ENCODE measurements at regions not wholly inside any gene's neighbourhood (a gene's known extent, or its start where the extent isn't known, plus 50 kb on each side); places are given as distances from the start of the nearest gene placed in this dataset.
"Not testable (repeated sequence)": the region's sequence is repeated elsewhere in the genome, so short reads cannot be mapped to it uniquely, and the experiment has no call there.

GRCh38 chr12:73599268-73599667 lies 938.4 kb upstream of the ATXN7L3B start:
- no peak overlapping the region for H3K27ac ChIP-seq (ENCODE audit: low read depth, low read length)
- no peak overlapping the region for H3K4me3 ChIP-seq (ENCODE audit: low read depth, low read length)
- TF ChIP-seq, protein P1, sequence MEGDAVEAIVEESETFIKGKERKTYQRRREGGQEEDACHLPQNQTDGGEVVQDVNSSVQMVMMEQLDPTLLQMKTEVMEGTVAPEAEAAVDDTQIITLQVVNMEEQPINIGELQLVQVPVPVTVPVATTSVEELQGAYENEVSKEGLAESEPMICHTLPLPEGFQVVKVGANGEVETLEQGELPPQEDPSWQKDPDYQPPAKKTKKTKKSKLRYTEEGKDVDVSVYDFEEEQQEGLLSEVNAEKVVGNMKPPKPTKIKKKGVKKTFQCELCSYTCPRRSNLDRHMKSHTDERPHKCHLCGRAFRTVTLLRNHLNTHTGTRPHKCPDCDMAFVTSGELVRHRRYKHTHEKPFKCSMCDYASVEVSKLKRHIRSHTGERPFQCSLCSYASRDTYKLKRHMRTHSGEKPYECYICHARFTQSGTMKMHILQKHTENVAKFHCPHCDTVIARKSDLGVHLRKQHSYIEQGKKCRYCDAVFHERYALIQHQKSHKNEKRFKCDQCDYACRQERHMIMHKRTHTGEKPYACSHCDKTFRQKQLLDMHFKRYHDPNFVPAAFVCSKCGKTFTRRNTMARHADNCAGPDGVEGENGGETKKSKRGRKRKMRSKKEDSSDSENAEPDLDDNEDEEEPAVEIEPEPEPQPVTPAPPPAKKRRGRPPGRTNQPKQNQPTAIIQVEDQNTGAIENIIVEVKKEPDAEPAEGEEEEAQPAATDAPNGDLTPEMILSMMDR (IDR thresholded peaks at IDR 0.05; ENCODE audit: low read depth, low read length) = no peak
- ChIA-PET CTCF (no interaction called here), POLR2A (no interaction called here)
- H3K27me3 ChIP-seq (ENCODE audit: control insufficient read depth, insufficient read depth, low read length) = no peaks in the 10 kb centered on the region
- DNase-seq (ENCODE audit: low read depth, low spot score) = no peak
- H3K9me3 ChIP-seq (ENCODE audit: control insufficient read depth, insufficient read depth, low read length) = no peaks in the 10 kb centered on the region

- H3K27ac ChIP-seq (ENCODE audit: low read depth, low read length); H3K4me3 ChIP-seq (ENCODE audit: low read depth, low read length); DNase-seq (ENCODE audit: low read depth, low spot score); POLR2A ChIA-PET; H3K9me3 ChIP-seq (ENCODE audit: control insufficient read depth, insufficient read depth, low read length); CTCF ChIA-PET; H3K27me3 ChIP-seq (ENCODE audit: control insufficient read depth, insufficient read depth, low read length): not testable (repeated sequence)
Measured at GRCh38 chr12:73605925-73606324, 931.7 kb upstream of the ATXN7L3B start.

DNA sequence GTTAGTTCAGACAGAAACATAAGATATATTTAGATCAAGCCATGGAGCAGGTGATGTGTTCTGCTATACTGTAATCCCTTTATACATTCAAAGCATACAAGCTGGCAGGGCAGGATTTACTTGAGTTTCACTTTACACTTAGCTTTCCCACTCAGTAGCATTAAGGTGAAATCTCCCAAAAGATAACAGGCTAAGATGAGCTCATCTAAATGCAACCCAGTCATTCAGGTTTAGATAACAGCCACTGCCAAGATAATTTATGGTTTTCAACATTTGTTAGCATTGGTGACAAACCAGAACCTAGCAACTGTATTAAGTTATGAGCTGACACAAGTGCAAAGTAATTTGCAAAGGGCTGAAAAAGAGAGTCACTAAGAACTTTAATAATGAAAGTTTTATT lies 925.1 kb upstream of the ATXN7L3B start:
- Histone ChIP-seq H3K27ac (ENCODE audit: low read depth, low read length) (no peak overlapping the region), H3K27me3 (ENCODE audit: control insufficient read depth, insufficient read depth, low read length) (no peaks in the 10 kb centered on the region), H3K9me3 (ENCODE audit: control insufficient read depth, insufficient read depth, low read length) (no peaks in the 10 kb centered on the region), H3K4me3 (ENCODE audit: low read depth, low read length) (no peak overlapping the region)
- ChIA-PET POLR2A (no interaction called here), CTCF (no interaction called here)
- no peak for DNase-seq (ENCODE audit: low read depth, low spot score)
- TF ChIP-seq, protein P1 (IDR thresholded peaks at IDR 0.05; ENCODE audit: low read depth, low read length) = no peak

DNA sequence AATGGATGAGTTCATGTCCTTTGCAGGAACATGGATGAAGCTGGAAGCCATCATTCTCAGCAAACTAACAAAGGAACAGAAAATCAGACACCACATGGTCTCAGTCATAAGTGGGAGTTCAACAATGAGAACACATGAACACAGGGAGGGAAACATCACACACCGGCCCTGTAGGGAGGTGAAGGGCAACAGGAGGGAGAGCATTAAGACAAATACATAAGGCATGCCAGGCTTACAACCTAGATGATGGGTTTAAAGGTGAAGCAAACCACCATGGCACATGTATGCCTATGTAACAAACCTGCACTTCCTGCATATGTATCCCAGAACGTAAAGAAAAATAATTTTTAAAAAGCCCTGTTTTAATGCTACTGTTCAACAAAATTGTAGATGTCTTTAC lies 914.2 kb upstream of the ATXN7L3B start:
- H3K4me3 ChIP-seq (ENCODE audit: low read depth, low read length) = no peak overlapping the region
- H3K9me3 ChIP-seq (ENCODE audit: control insufficient read depth, insufficient read depth, low read length) = peaks cover 3% of the 10 kb centered on the region; the same call in 1 of the 2 replicates
- no peaks in the 10 kb centered on the region for H3K27me3 ChIP-seq (ENCODE audit: control insufficient read depth, insufficient read depth, low read length)
- CTCF ChIA-PET = no interaction called here
- TF ChIP-seq, protein P1 (IDR thresholded peaks at IDR 0.05; ENCODE audit: low read depth, low read length) = no peak
- H3K27ac ChIP-seq (ENCODE audit: low read depth, low read length) = no peak overlapping the region
- DNase-seq (ENCODE audit: low read depth, low spot score) = no peak
- POLR2A ChIA-PET = no interaction called here

- Histone ChIP-seq H3K27ac (ENCODE audit: low read depth, low read length) (no peak overlapping the region), H3K27me3 (ENCODE audit: control insufficient read depth, insufficient read depth, low read length) (no peaks in the 10 kb centered on the region), H3K9me3 (ENCODE audit: control insufficient read depth, insufficient read depth, low read length) (peaks cover 3% of the 10 kb centered on the region; the same call in 1 of the 2 replicates), H3K4me3 (ENCODE audit: low read depth, low read length) (no peak overlapping the region)
- ChIA-PET CTCF (no interaction called here), POLR2A (no interaction called here)
- DNase-seq (ENCODE audit: low read depth, low spot score) = no peak
- TF ChIP-seq, protein P1 (IDR thresholded peaks at IDR 0.05; ENCODE audit: low read depth, low read length) = no peak
Measured at GRCh38 chr12:73625226-73625625, 912.4 kb upstream of the ATXN7L3B start.

DNA sequence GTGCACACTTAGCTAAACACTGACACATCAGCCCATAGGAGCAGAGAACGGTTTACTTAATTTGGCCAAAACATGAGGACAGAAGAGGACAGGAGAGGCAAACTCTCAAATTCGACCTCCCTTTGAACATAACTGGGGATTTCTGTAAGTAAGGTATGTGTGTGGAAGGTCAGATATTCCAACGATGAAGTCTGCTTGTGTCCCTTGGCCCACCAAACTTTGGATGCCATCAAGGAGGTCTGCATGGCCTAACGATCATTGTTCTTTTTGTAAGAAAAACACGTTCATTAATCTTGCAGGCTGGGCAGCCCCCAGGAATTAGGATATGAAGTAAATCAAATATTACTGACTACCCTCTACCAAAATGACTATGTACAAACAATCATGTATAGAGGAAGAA lies 908.5 kb upstream of the ATXN7L3B start:
- H3K4me3 ChIP-seq (ENCODE audit: low read depth, low read length) = no peak overlapping the region
- H3K9me3 ChIP-seq (ENCODE audit: control insufficient read depth, insufficient read depth, low read length) = no peaks in the 10 kb centered on the region
- no peak for DNase-seq (ENCODE audit: low read depth, low spot score)
- H3K27me3 ChIP-seq (ENCODE audit: control insufficient read depth, insufficient read depth, low read length) = no peaks in the 10 kb centered on the region
- H3K27ac ChIP-seq (ENCODE audit: low read depth, low read length) = no peak overlapping the region
- ChIA-PET POLR2A (no interaction called here), CTCF (no interaction called here)
- TF ChIP-seq, protein P1 (IDR thresholded peaks at IDR 0.05; ENCODE audit: low read depth, low read length) = no peak

Data from AG04450 (cell line).